Stomach (tissue), 8 donors: ENCODE measurements at regions not wholly inside any gene's neighbourhood (a gene's known extent, or its start where the extent isn't known, plus 50 kb on each side); places are given as distances from the start of the nearest gene placed in this dataset.

Source experiments
- DNase-seq, 2 donors: peaks; one replicate each; pipeline versions ENCODE4 v3.0.0 to v3.0.0-alpha.2; 2013 to 2019
- H3K27ac ChIP-seq, 5 donors: fragments of 200-600 bp in 4 of 5; sonication (generic) in 4 of 5; one replicate each; pipeline ENCODE4 v1.5.1; 2013 to 2019; ENCODE audit warnings: mild to moderate bottlenecking in 1 of 5, moderate library complexity in 1 of 5
- H3K27me3 ChIP-seq, 3 donors: fragments of 200-600 bp; sonication (generic); one replicate each; pipeline ENCODE4 v1.5.1; 2017 to 2019; ENCODE audit warnings: mixed run types in 1 of 3
- H3K36me3 ChIP-seq, 4 donors: fragments of 200-600 bp; sonication (generic); 1 replicate in 3 of 4; 2 replicates in 1 of 4; pipeline ENCODE4 v1.5.1; 2016 to 2019
- H3K4me1 ChIP-seq, 4 donors: fragments of 200-600 bp; sonication (generic); one replicate each; pipeline ENCODE4 v1.5.1; 2016 to 2019
- H3K4me3 ChIP-seq, 4 donors: fragments of 200-600 bp; sonication (generic) in 3 of 4; one replicate each; pipeline ENCODE4 v1.5.1; 2016 to 2019; ENCODE audit warnings: mild to moderate bottlenecking in 1 of 4
- H3K9me3 ChIP-seq, 4 donors: fragments of 200-600 bp; sonication (generic); one replicate each; pipeline ENCODE4 v1.5.1; 2016 to 2019
- CTCF ChIP-seq, 7 experiments: fragments of 450-650 bp in 4 of 7; fragments of 200-600 bp in 3 of 7; sonication (generic) in 3 of 7; IDR thresholded peaks; one replicate each; pipeline ENCODE4 v1.5.1; 2016 to 2019; ENCODE audit warnings: antibody characterized with exemption in 7 of 7, control low read depth in 2 of 7, mild to moderate bottlenecking in 1 of 7
- EP300 ChIP-seq: sonication (generic); formaldehyde crosslinking; IDR thresholded peaks from one replicate; pipeline ENCODE4 v1.6.1; 2017; ENCODE audit warnings: antibody characterized with exemption
- POLR2A ChIP-seq, 4 donors: fragments of 450-650 bp; IDR thresholded peaks; one replicate each; pipeline ENCODE4 v1.6.1; 2016; ENCODE audit warnings: antibody characterized with exemption in 4 of 4, control low read depth in 2 of 4, mild to moderate bottlenecking in 1 of 4, moderate library complexity in 1 of 4
- POLR2AphosphoS5 ChIP-seq, 3 donors: sonication (generic); formaldehyde crosslinking; IDR thresholded peaks; one replicate each; pipeline ENCODE4 v1.6.1; 2016; ENCODE audit warnings: antibody characterized with exemption in 3 of 3
- WGBS, 5 donors: extraction: QIAGEN DNeasy Blood & Tissue Kit in 3 of 5; methylation state at CpG; one replicate each; pipeline versions ENCODE4 v1.1.5 to v1.1.7; 2013 to 2018; 5-methylcytosine and 5-hydroxymethylcytosine counted together
- intact Hi-C: fragments of 100-400 bp; cut with DNase I; formaldehyde crosslinking; loops from one replicate; pipeline ENCODE4 v1.15.1; 2023; ENCODE audit warnings: low total_unique reads
- donor health status: healthy with polysubstance abuse.
- donor health status: Bipolar disorder and iron deficiency.
- donor health status: healthy.

- no peak for DNase-seq
- Histone ChIP-seq H3K27me3 (no peaks in the 10 kb centered on the region), H3K4me3 (no peak overlapping the region), H3K4me1 (no peaks in the 10 kb centered on the region), H3K27ac (no peak overlapping the region), H3K36me3 (no peaks in the 10 kb centered on the region), H3K9me3 (peaks cover 0 to 6% (median 0%) of the 10 kb centered on the region in 4 donors)
- intact Hi-C loops, result no loop called here
- TF ChIP-seq POLR2AphosphoS5 (IDR thresholded peaks at IDR 0.05), result no peak
- WGBS, 5 donors, result 50 to 65% (median 61%) methylated on average over 4 of the region's 4 CpGs
These were observed 2033.8 kb upstream of the WWC1 start for GRCh38 chr5:166257661-166258060.

GRCh38 chr5:166262395-166262794 is 2029.0 kb upstream of the WWC1 start:
- intact Hi-C loops, result no loop called here
- Histone ChIP-seq H3K27me3 (no peaks in the 10 kb centered on the region), H3K4me1 (no peaks in the 10 kb centered on the region), H3K4me3 (no peak overlapping the region), H3K9me3 (peaks cover 0 to 6% (median 0%) of the 10 kb centered on the region in 4 donors), H3K36me3 (no peaks in the 10 kb centered on the region), H3K27ac (no peak overlapping the region)
- TF ChIP-seq CTCF (IDR thresholded peaks at IDR 0.05), result no peak
- TF ChIP-seq EP300, result no peak
- no peak for TF ChIP-seq POLR2A (IDR thresholded peaks at IDR 0.05)
- TF ChIP-seq POLR2AphosphoS5 (IDR thresholded peaks at IDR 0.05), result no peak
- WGBS, 5 donors, result 82 to 95% (median 93%) methylated on average over 3 of the region's 3 CpGs
- no peak for DNase-seq

- WGBS, 5 donors, result 83 to 92% (median 88%) methylated on average over 4 of the region's 4 CpGs
- intact Hi-C loops, result no loop called here
- Histone ChIP-seq H3K27ac (no peak overlapping the region), H3K27me3 (no peaks in the 10 kb centered on the region), H3K9me3 (no peaks in the 10 kb centered on the region), H3K36me3 (no peaks in the 10 kb centered on the region), H3K4me1 (no peaks in the 10 kb centered on the region), H3K4me3 (no peak overlapping the region)
- TF ChIP-seq POLR2AphosphoS5 (IDR thresholded peaks at IDR 0.05), result no peak
- no peak for TF ChIP-seq POLR2A (IDR thresholded peaks at IDR 0.05)
- no peak for TF ChIP-seq EP300
- TF ChIP-seq CTCF (IDR thresholded peaks at IDR 0.05), result no peak
- no peak for DNase-seq
These were observed 2023.5 kb upstream of the WWC1 start for GRCh38 chr5:166267907-166268306.

GRCh38 chr5:166270712-166271111 is 2020.7 kb upstream of the WWC1 start:
- WGBS, 5 donors, result 85 to 93% (median 89%) methylated on average over 2 of the region's 2 CpGs

GRCh38 chr5:166276006-166276405 is 2015.4 kb upstream of the WWC1 start:
- no peak for TF ChIP-seq POLR2AphosphoS5 (IDR thresholded peaks at IDR 0.05)
- no peak for TF ChIP-seq EP300
- no peak for TF ChIP-seq POLR2A (IDR thresholded peaks at IDR 0.05)
- TF ChIP-seq CTCF (IDR thresholded peaks at IDR 0.05), result no peak
- intact Hi-C loops, result no loop called here

More at GRCh38 chr5:166270712-166271111, 2020.7 kb upstream of the WWC1 start:
- no peaks in the 10 kb centered on the region for H3K36me3 ChIP-seq
- H3K4me3 ChIP-seq, result no peak overlapping the region
- TF ChIP-seq POLR2AphosphoS5 (IDR thresholded peaks at IDR 0.05), result no peak
- TF ChIP-seq CTCF (IDR thresholded peaks at IDR 0.05), result no peak
- no peak for TF ChIP-seq POLR2A (IDR thresholded peaks at IDR 0.05)
- TF ChIP-seq EP300, result no peak
- H3K4me1 ChIP-seq, result no peaks in the 10 kb centered on the region
- H3K27ac ChIP-seq, result no peak overlapping the region
- no peaks in the 10 kb centered on the region for H3K27me3 ChIP-seq
- no peak for DNase-seq
- intact Hi-C loops, result no loop called here
- H3K9me3 ChIP-seq, result no peaks in the 10 kb centered on the region

More at GRCh38 chr5:166276006-166276405, 2015.4 kb upstream of the WWC1 start:
- H3K27me3 ChIP-seq, result no peaks in the 10 kb centered on the region
- no peak for DNase-seq
- no peaks in the 10 kb centered on the region for H3K9me3 ChIP-seq
- H3K4me3 ChIP-seq, result no peak overlapping the region
- H3K36me3 ChIP-seq, result no peaks in the 10 kb centered on the region
- H3K27ac ChIP-seq, result no peak overlapping the region
- no peaks in the 10 kb centered on the region for H3K4me1 ChIP-seq
